GM18858 (cell line): ENCODE measurements at regions not wholly inside any gene's neighbourhood (a gene's known extent, or its start where the extent isn't known, plus 50 kb on each side); places are given as distances from the start of the nearest gene placed in this dataset.
"Not testable (repeated sequence)": the region's sequence is repeated elsewhere in the genome, so short reads cannot be mapped to it uniquely, and the experiment has no call there.

Source experiments
- ATAC-seq: cut with Tn5 transposase; IDR thresholded peaks from one replicate; pipeline ENCODE4 v1.9.1; 2021; ENCODE audit not compliant: unreplicated experiment

DNA sequence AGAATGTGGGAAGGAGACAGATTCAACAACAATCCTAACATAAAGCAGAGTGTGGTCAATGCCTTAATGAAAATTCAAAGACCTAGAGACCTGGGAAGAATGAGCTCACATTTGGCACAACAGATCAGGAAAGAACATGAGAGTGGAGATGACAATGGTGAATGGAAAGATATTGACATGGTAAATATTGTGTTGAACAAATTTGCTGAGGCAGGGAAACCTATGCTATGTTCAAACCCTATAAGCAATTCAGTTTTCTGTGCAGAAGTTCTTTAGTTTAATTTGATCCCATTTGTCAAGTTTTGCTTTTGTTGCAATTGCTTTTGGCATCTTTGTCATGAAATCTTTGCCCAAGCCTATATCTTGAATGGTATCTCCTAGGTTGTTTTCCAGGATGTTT is 199.4 kb upstream of the LRRTM4 start:
- no peak for ATAC-seq

DNA sequence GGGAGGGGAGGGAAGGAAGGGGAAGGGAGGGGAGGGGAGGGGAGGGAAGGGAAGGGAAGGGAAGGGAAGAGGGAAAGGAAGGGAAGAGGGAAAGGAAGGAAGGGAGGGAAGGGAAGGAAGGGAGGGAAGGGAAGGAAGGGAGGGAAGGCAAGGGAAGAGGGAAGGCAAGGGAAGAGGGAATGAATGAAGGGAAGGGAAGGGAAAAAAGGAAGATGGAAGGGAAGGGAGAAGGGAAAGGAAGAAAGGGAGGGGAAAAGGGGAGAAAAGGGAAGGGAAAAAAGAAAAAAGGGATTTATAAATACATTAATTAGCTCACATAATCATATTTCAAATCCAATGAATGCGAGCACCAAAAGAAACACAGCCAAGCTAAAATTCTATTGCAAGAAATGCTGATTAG is 202.9 kb upstream of the LRRTM4 start:
- ATAC-seq, result no peak

DNA sequence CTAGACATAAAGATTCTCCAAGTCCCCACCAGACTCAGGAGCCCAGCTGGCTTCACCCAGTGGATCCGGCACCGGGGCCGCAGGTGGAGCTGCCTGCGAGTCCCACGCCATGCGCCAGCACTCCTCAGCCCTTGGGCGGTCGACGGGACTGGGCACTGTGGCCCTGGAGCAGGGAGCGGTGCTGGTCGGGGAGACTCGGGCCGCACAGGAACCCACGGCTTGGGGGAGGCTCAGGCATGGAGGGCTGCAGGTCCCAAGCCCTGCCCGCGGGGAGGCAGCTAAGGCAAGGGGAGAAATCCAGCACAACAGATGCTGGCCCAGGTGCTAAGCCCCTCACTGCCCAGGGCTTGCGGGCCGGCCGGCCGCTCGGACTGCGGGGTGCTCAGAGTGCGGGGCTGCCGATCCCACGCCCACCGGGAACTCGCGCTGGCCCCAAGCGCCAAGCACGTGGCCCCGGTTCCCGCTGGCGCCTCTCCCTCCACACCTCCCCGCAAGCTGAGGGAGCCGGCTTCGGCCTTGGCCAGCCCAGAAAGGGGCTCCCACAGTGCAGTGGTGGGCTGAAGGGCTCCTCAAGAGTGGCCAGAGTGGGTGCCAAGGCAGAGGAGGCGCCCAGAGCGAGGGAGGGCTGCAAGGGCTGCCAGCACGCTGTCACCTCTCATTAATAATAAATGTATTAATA is 212.6 kb upstream of the LRRTM4 start:
- ATAC-seq, result not testable (repeated sequence)

DNA sequence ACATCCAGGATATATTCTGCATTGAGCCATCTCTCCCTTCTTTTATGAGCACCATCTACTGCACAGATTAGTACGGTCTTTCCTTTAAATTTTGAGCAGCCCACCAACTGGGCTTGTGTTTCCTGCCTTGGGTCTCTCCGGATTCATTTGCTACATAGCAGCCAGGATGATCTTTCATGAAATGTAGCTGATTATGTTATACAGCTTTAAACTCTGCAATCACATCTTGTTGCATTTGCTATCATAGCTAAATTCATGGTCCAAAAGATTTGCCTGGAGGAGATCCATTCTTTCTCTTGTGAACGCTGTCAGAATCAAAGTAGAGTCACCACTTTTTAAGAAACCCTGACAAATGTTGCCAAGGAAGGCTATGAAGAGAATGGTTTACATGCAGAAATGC is 215.1 kb upstream of the LRRTM4 start:
- no peak for ATAC-seq

DNA sequence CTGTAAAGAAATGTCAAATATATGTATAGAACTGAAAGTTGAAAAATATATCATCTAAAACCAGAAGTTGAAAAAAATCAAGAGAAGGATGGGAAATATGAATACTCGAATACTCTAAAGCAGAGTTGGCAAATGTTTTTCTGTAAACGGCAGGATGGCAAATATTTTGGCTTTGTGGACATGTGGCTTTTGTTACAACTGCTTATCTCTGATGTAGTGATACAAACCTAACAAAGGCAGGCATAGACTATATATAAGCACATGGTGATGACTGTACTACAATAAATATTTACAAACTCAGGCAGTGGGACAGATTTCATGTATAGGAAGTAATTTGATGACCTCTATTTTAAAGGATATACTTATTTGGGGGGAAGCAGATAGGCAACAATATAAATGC is 224.6 kb upstream of the LRRTM4 start:
- ATAC-seq, result no peak

DNA sequence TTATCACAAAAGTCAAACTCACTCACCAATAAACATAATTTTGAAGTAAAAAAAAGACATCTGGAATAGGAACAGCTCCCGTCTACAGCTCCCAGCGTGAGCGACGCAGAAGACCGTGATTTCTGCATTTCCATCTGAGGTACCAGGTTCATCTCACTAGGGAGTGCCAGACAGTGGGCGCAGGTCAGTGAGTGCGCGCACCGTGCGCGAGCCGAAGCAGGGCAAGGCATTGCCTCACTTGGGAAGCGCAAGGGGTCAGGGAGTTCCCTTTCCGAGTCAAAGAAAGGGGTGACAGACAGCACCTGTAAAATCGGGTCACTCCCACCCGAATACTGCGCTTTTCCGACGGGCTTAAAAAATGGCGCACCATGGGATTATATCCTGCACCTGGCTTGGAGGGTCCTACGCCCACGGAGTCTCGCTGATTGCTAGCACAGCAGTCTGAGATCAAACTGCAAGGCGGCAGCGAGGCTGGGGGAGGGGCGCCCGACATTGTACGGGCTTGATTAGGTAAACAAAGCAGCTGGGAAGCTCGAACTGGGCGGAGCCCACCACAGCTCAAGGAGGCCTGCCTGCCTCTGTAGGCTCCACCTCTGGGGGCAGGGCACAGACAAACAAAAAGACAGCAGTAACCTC is 231.7 kb upstream of the LRRTM4 start:
- not testable (repeated sequence) for ATAC-seq

DNA sequence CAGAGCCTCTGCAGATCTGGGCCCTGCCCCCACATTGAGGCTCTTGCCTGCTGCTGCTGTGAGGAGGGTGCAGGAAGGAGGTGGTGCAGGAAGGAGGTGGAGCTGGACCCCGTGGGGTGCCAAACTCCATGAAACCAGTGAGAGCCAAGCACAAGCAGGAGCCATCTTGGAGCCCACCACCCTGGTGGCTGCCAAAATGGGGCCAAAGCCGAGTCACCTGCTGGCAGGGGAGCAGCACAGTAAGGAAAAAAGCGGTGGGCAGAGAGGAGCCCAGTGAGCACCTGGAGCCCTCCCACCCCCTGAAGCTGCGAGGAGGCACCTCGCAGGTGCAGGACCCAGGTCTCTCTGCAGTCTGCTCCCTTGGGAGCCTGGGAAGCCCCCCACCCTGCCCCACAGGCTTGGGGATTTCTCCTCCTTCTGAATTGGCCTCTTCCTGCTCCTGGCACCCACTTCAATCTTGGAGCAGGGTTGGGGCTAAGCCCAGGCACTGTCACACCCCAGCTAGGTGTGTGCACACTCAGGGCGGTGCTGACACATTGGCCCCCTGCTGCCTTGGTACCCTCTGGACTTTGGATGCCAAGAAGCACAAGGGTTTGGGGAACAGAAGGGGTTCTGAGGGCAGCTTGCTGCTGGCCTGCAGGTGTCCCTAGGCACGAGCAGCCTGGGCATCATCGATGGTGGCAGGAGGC is 245.4 kb upstream of the LRRTM4 start:
- no peak for ATAC-seq

DNA sequence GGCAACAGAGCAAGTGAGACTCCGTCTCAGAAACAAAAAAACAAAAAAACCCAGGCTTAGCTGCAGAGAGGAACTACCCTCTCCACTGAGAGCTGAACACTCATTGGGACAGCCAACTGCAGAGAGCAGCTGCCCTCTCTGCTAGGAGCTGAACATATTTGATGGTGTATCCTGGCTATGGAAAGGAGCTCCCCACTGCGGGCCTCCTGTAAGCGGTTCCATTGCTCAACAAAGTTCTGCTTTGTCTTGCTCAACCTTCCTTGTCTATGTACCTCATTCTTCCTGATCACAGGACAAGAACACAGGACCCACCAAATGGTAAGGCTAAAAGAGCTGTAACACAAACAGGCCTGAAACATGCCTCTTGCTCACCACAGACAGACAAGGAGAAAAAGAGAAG is 246.3 kb upstream of the LRRTM4 start:
- no peak for ATAC-seq

DNA sequence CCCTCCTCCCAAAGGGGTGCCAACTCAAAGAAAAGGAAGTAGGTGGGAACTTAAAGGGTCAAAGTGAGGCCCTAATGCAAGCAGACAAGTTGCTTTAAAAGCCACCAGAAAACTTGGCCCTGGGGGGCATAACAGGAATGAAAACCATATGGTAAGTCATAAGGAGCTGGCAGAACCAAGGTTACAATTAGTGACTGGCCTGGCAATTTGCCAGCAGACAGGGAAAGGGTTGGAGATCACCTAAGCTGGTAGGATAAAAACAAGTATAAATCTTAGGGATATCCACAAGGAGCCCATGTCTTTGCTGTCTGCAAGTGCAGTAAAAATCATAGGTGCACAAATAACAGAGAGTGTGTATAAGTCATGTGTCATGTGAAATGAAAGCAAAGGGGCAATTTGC is 256.7 kb upstream of the LRRTM4 start:
- ATAC-seq, result no peak

DNA sequence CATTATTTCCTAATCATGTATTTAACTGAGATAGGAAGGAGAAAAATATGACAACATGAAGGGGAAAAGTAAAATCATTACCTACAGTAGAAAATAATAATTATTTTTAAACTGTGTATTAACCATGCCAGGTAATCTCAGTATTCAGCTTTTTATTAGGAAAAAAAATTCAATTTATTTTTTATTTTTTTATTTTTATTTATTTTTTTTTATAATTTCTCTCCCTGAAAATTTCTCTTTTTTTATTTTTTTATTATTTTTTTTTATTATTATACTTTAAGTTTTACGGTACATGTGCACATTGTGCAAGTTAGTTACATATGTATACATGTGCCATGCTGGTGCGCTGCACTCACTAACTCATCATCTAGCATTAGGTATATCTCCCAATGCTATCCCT is 271.3 kb upstream of the LRRTM4 start:
- ATAC-seq, result not testable (repeated sequence)

DNA sequence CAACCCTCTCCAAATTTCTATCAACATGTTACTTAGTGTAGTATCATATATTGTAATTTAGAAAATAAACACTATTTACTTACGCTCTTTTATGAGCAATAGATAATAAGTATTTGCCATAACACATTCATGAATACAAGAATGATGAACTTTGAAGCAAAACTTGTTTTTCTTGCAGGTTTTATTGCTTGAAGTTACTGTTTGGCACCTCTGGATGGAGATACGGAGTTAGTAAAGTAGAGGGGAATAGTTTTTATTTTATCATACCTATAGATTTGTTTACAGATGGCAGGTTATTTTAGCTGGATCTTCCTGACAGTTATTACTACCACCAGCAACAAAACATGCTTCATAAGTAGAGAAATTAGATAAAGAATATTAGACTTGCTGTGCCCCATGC is 274.2 kb upstream of the LRRTM4 start:
- no peak for ATAC-seq

DNA sequence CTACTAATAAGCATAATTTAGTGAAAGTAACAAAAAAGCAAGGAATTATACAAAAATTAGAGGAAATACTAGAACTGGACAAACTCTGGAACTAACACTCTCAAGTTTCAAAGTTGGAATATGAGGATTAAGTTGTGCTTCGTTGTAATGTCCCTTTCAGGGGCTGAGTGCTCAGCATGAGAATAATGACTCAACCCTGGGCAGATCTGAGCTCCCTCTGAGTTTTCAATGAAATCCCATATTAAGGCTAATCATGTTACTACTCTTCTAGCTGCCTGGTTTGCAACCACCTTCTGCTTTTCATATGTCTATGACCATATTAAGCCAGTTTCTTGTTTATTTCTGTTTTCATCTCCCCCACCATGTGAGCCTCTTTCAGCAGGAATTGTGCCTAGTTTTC is 274.9 kb upstream of the LRRTM4 start:
- no peak for ATAC-seq

DNA sequence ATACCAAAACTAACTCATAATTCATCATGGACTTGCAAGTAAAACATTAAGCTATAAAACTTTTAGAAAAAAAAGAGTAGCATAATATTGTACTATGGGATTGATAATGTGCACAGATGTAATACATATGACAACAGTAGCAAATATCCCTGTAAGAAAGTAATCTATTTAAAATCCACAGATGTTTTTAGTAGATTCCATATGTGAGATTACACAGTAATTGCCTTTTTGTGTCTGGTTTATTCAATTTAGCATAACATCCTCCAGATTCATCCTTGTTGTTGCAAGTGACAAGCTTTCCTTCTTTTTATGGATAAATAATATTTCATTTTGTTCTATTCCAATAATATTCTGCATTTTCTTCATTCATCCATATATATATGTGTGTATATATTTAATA is 278.2 kb upstream of the LRRTM4 start:
- no peak for ATAC-seq

DNA sequence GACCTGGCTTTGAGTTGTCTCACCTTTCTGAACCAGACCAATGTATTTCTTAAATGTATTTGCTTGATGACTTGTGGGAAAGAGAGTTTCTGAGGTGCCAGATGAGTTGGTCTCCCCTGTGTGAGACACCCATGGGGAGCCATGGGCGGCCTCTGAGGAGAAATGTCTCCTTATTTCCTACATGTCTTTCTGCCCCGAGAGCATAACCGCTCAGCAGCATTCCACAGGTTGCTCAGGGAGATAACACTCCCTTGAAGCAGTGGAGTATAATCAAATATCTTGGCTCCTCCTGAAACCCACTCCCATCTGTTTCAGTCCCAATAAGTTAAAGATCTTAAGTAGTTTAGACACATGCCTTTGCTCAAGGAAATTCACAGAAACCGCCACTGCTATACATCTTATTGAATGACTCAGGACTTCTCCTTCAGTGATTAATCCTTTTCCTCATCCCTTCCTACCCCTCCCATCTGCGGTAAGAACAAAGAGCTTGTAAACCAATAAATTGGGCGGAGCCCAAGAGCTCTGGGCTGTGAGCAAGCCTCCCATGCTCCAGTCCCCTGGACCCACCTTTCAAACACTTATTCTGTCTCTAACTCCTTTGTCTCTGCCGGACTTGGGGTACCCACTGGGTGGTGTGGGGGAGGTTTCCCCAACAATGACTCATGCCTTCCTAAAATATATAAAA is 285.5 kb upstream of the LRRTM4 start:
- ATAC-seq, result no peak

DNA sequence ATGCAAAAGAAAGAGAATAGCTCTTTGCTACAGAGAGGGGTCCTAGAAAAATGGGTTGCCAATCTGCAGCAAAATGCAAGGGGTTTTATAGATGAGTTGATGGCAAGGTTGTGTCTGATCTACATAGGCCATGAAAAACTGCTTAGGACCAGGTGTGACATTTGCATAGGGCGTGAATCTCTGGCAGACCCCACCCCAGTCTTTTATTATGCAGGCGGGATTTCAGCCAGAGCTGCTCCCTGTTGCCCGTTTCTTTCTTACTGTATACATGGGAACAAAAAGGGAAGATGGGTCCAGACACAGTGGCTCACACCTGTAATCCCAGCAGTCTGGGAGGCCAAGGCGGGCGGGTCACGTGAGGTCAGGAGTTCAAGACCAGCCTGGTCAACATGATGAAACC is 286.4 kb upstream of the LRRTM4 start:
- ATAC-seq, result no peak

DNA sequence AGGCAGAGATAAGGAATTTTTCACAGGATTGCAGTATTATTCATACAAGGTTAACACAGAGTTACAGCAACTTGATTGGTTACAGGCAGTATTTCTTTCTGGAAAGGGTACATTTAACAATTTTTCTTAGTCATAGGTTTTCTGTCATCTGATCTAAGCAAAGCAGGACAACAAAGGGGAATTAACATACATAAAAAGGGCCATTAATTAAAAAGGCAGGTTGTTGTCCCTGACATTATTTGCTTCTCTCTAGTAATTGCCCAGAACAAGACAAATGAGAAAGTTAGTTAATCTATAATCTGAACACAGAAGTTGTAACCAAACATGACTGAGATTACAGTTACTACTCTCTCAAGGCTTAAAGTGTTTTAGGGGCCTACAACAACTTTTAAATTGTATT is 291.4 kb upstream of the LRRTM4 start:
- ATAC-seq, result no peak

DNA sequence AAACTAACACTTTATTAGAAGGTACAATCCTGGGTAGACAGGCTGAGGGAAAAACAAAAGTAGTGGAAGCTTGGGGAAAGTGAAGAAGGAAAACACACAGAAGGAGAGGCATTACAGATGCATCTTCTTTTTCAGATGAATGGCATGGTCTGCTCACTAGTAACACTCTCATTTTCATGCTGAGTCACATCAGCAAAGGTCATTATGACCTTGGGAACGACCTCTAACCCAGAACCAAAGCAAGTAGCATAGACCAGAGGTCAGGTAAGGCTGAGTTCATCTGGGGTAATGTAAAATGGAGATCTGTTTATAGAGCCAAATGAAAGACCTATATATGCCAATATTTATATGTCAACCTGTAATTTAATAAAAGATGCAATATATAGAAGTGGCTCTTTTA is 294.4 kb upstream of the LRRTM4 start:
- ATAC-seq, result no peak

DNA sequence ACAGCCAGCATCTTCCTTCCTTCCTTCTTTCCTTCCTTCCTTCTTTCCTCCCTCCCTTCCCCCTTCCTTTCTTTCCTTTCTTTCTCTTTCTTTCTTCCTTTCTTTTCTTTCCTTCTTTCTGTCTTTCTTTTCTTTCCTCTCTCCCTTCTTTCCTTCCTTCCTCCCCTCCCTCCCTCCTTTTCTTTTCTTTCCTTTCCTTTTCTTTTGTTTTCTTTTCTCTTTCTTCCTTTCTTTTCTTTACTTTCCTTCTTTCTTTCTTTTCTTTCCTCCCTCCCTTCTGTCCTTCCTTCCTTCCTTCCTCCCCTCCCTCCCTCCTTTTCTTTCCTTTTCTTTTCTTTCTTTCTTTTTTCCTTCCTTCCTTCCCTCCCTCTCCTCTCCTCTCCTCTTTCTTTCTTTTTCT is 296.0 kb upstream of the LRRTM4 start:
- ATAC-seq, result no peak

DNA sequence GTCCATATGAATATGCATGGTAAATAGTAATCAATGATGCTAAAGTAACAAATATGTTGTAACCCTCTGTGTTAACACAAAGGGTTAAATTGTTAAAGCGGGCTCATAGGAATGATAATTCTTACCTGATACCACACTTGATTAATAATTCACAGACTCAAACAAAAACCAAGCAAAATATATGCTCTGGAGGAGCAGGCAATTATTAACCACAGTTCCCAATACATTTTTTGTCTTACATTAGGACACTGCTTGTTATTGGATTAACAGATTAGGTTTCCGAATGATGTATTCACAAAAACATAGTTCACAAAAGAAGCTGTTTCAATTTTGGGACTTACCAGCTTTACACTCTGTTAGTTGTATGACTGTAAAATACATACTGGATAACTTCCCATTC is 300.9 kb upstream of the LRRTM4 start:
- no peak for ATAC-seq

DNA sequence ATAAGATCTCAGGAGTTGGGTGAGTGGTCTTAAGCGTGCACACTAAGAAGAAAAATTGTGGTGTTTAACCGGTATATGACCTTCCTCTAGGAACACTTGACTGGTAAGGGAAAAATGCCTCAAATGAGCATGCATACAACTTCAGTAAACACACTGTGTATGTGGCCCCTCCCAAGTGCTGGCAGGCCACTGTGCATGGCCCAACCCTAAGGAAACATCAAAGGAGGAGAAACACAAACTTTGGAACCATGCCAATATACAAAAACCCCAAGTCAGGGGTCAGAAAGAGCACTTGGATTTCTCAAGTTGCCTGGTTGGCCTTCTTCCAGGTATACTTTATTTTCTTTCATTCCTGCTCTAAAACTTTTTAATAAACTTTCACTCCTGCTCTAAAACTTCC is 308.9 kb upstream of the LRRTM4 start:
- ATAC-seq, result no peak

DNA sequence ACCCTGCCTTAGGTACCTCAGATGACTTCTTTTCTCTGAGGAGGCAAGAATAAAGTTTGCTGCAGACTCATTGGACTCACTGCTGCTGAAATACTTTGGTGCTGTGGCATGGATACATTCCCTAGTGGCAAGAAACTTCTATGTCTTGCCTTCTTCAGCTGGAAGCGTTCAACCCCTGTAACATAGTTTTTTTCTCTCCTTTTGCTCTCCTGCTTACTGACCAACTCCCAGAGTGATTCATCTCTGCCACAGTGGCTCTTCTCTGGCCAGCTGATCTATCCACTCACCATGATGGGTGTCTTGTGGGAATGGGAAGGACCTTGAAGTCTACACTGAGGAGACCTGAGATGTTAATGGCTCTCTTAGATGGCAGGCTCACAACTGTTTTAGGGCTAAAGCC is 309.3 kb upstream of the LRRTM4 start:
- ATAC-seq, result no peak

DNA sequence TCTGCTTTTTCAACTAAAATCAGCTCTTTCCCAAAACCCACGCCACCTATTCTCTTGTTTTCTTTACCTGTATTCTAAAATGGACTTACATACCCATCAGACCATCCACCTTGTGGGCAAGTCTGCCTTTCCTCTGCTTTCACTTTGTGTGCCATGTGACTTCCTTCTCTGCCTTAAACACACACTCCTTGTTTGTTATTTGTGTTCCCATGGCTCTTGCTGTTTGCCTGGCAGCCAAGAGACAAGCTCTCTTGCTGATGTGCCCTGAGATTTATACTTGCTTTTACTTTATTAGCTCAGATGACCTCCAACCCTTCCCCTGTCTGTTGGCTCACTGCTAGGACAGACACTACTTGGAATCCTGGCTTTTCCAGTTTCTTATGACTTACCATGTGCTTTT is 309.7 kb upstream of the LRRTM4 start:
- ATAC-seq, result no peak
